ENCODE measurements at regions not wholly inside any gene's neighbourhood (a gene's known extent, or its start where the extent isn't known, plus 50 kb on each side); places are given as distances from the start of the nearest gene placed in this dataset.

GRCh38 chr19:33956941-33957340 lies 160.3 kb downstream of the KCTD15 start:
- no peak overlapping the region for H3K4me3 ChIP-seq (ENCODE audit: low read depth, low read length)
- DNase-seq (ENCODE audit: low read depth): no peak
- no peak for TF ChIP-seq CTCF (IDR thresholded peaks at IDR 0.05; ENCODE audit: low read depth, low read length, missing control alignments)

- no peak for TF ChIP-seq CTCF (IDR thresholded peaks at IDR 0.05; ENCODE audit: low read depth, low read length, missing control alignments)
- H3K4me3 ChIP-seq (ENCODE audit: low read depth, low read length): no peak overlapping the region
- DNase-seq (ENCODE audit: low read depth): no peak
Observed at GRCh38 chr19:33957804-33958203, 161.1 kb downstream of the KCTD15 start.

DNA sequence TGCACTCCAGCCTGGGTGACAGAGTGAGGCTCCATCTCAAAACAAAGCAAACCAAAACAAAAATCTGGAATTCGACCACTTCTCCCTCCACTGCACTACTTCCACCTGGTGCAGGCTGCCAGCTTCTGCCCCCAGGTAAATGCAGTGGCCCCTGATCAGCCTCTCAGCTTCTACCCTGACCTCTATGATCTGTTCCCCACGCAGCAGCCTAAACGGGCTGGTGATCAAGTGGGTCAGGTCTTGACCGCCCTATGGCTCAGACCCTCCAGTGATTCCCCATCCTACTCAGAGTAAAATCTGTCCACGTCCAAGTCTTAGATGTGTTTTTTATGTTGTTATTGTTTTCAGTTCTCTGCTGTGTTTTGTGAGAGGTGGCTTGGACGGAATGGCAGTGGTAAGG lies 163.9 kb downstream of the KCTD15 start:
- DNase-seq (ENCODE audit: low read depth): no peak
- H3K4me3 ChIP-seq (ENCODE audit: low read depth, low read length): no peak overlapping the region
- no peak for TF ChIP-seq CTCF (IDR thresholded peaks at IDR 0.05; ENCODE audit: low read depth, low read length, missing control alignments)

- H3K4me3 ChIP-seq (ENCODE audit: low read depth, low read length): no peak overlapping the region
- no peak for TF ChIP-seq CTCF (IDR thresholded peaks at IDR 0.05; ENCODE audit: low read depth, low read length, missing control alignments)
- DNase-seq (ENCODE audit: low read depth): no peak
Observed at GRCh38 chr19:33962161-33962560, 165.5 kb downstream of the KCTD15 start.

DNA sequence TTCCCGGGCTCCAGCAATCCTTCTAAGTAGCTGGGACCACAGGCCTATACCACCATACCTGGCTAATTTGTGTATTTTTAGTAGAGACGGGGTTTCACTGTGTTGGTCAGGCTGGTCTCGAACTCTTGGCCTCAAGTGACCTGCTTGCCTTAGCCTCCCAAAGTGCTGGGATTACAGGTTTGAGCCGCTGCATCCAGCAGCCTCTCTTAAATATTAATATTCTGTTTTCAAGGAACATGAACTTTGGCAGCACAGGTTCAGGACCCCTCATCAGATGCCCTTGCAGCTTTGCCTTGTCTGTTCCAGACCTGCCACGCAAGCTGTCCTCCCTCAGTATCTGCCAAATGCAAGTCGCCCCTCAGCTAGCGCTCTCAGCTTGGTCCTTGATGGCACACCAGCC lies 166.8 kb downstream of the KCTD15 start:
- no peak for DNase-seq (ENCODE audit: low read depth)
- no peak overlapping the region for H3K4me3 ChIP-seq (ENCODE audit: low read depth, low read length)
- TF ChIP-seq CTCF (IDR thresholded peaks at IDR 0.05; ENCODE audit: low read depth, low read length, missing control alignments): no peak

DNA sequence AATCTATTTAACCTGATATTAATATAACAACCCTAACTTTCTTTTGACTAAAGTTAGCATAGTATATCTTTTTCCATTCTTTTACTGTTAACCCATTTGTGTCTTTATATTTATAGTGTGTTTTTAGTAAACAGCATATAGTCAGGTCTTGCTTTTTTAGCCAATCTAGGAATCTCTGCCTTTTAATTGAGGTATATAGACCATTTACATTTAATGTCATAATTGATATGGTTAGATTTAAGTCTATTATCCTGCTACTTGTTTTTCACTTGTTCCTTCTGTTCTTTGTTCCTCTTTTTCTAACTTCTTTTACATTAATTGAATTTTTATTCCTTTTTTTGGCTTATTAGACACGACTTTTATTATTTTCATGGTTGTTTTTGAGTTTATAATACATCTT lies 174.4 kb downstream of the KCTD15 start:
- H3K4me3 ChIP-seq (ENCODE audit: low read depth, low read length): no peak overlapping the region
- DNase-seq (ENCODE audit: low read depth): no peak
- no peak for TF ChIP-seq CTCF (IDR thresholded peaks at IDR 0.05; ENCODE audit: low read depth, low read length, missing control alignments)

DNA sequence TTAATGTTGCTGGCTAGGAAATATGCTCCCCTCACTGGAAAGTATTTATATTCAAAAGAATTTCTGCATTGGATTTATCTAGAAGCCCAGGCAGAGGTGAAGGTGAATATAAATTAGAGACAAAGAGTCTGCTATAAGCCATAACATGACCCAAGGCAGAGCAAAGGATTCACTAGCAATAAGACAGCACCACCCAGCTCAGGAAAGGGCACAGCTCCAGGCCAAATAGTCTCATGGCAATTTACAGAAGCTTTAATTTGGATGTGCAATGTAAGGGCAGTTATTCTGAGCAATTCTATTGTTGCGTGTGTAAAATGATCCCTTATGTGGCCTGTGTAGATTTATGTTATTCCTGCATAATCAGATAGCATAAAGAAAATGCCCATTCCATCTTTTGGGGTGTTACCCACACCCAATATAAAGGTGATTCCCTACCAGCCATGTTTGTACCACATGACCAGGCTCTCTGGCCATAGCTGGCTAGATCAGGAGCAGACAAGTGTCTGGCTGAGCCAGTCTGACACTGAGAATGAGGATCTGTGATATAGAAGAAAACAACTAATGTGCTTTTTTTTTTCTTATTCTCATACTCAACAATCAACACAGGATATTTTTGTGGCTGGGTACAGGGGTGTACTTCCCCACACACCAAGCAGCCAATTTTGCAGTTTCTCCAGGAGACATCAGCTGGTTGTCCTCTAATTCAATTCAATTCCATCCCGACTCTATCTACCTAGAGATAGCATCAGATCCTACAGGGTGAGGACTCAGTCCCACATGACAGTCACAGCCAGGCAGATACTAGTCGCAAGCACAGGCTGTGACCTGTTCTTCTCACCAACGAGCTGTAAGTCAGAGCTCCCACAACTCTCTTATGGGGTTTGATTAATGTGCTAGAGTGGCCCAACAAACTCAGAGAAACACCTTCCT lies 181.4 kb downstream of the KCTD15 start:
- DNase-seq (ENCODE audit: low read depth): no peak
- no peak overlapping the region for H3K4me3 ChIP-seq (ENCODE audit: low read depth, low read length)
- TF ChIP-seq CTCF (IDR thresholded peaks at IDR 0.05; ENCODE audit: low read depth, low read length, missing control alignments): no peak

All from GM12864 (cell line).